ENCODE measurements at regions not wholly inside any gene's neighbourhood (a gene's known extent, or its start where the extent isn't known, plus 50 kb on each side); places are given as distances from the start of the nearest gene placed in this dataset.

GRCh38 chr5:10133830-10134229, 115.9 kb downstream of the ATPSCKMT start:
- Histone ChIP-seq H3K9ac (no peak overlapping the region), H3K27me3 (no peaks in the 10 kb centered on the region), H3K4me2 (no peak overlapping the region), H3K36me3 (no peaks in the 10 kb centered on the region), H4K20me1 (no peaks in the 10 kb centered on the region), H3K27ac (no peak overlapping the region), H3K4me3 (no peak overlapping the region), H3K9me3 (no peaks in the 10 kb centered on the region), H3K4me1 (no peaks in the 10 kb centered on the region)
- no peak for TF ChIP-seq Cebpa-rat (IDR thresholded peaks at IDR 0.05)

GRCh38 chr5:10130881-10131280, 118.8 kb downstream of the ATPSCKMT start:
- TF ChIP-seq Cebpa-rat (IDR thresholded peaks at IDR 0.05): no peak
- Histone ChIP-seq H3K36me3 (no peaks in the 10 kb centered on the region), H3K4me3 (no peak overlapping the region), H3K27ac (no peak overlapping the region), H3K9ac (no peak overlapping the region), H3K9me3 (no peaks in the 10 kb centered on the region), H4K20me1 (no peaks in the 10 kb centered on the region), H3K4me2 (no peak overlapping the region), H3K27me3 (no peaks in the 10 kb centered on the region), H3K4me1 (no peaks in the 10 kb centered on the region)

DNA sequence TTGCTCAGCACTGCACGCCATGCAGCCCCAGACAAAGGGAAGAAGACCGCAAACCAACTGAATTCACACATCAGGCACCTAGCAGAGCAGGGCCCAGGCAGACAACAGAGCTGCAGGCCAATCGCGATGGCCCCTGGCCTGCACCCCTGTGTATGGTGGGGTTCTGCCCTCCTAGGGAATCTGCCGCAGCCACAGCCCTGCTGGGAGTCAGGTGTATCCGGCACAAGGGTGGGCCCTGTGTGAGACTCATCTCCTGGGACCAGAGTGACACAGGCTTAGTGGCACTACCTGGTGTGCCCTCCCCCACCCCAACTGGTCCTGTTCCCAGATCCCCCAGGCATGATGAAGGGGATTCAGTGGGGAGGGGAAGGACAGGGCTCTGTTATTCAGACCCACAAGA, 122.8 kb downstream of the ATPSCKMT start:
- H3K36me3 ChIP-seq: no peaks in the 10 kb centered on the region
- H3K4me1 ChIP-seq: no peaks in the 10 kb centered on the region
- H3K9me3 ChIP-seq: no peaks in the 10 kb centered on the region
- no peak for TF ChIP-seq Cebpa-rat (IDR thresholded peaks at IDR 0.05)
- no peaks in the 10 kb centered on the region for H4K20me1 ChIP-seq
- H3K4me3 ChIP-seq: no peak overlapping the region
- no peak overlapping the region for H3K9ac ChIP-seq
- H3K4me2 ChIP-seq: no peak overlapping the region
- no peaks in the 10 kb centered on the region for H3K27me3 ChIP-seq
- H3K27ac ChIP-seq: no peak overlapping the region

DNA sequence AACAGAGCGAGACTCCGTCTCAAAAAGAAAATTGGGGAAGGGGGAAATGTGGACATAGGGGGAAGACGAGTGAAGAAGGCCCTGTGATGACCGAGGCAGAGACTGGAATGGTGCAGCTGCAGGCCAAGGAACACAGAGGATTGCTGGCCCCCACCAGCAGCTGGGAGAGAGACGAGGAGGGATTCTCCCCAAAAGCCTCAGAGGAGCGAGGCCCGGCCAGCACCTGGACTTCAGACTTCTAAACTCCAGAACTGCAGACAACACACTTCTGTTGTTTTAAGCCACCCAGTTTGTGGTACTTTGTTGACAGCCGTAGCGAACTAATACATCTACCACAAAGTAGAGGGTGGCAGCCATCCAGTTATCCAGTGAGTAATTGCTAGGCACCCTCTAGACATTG, 124.6 kb downstream of the ATPSCKMT start:
- H4K20me1 ChIP-seq: no peaks in the 10 kb centered on the region
- no peaks in the 10 kb centered on the region for H3K9me3 ChIP-seq
- no peaks in the 10 kb centered on the region for H3K27me3 ChIP-seq
- TF ChIP-seq Cebpa-rat (IDR thresholded peaks at IDR 0.05): no peak
- H3K4me2 ChIP-seq: no peak overlapping the region
- no peak overlapping the region for H3K27ac ChIP-seq
- H3K9ac ChIP-seq: no peak overlapping the region
- H3K36me3 ChIP-seq: no peaks in the 10 kb centered on the region
- H3K4me3 ChIP-seq: no peak overlapping the region
- H3K4me1 ChIP-seq: no peaks in the 10 kb centered on the region

DNA sequence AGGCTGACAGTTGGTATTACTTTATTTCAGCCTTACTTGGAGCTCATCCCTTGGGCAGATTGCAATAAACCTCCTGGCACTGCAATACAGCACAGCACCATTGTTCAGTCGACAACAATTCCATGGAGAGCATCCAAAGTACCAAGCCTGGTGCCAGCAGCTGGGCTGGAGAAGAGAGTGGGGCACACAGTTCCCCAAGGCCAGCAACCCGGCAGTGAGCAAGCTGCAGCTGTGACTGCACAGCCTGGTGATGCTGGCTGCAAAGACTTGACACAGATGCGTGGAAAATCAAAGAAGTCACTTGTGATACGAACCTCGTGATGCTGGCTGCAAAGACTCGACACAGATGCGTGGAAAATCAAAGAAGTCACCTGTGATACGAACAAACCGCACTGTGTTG, 125.4 kb downstream of the ATPSCKMT start:
- H3K4me3 ChIP-seq: no peak overlapping the region

GRCh38 chr5:10123254-10123989, 126.3 kb downstream of the ATPSCKMT start:
- TF ChIP-seq Cebpa-rat (IDR thresholded peaks at IDR 0.05): no peak
- Histone ChIP-seq H3K36me3 (no peaks in the 10 kb centered on the region), H3K4me1 (no peaks in the 10 kb centered on the region), H3K9me3 (no peaks in the 10 kb centered on the region), H3K4me3 (no peak overlapping the region), H3K4me2 (no peak overlapping the region), H4K20me1 (no peaks in the 10 kb centered on the region), H3K9ac (no peak overlapping the region), H3K27ac (no peak overlapping the region), H3K27me3 (no peaks in the 10 kb centered on the region)

More for the DNA sequence above, 125.4 kb downstream of the ATPSCKMT start:
- H3K27me3 ChIP-seq: no peaks in the 10 kb centered on the region
- H3K9me3 ChIP-seq: no peaks in the 10 kb centered on the region
- no peak for TF ChIP-seq Cebpa-rat (IDR thresholded peaks at IDR 0.05)
- H3K9ac ChIP-seq: no peak overlapping the region
- H3K27ac ChIP-seq: no peak overlapping the region
- H3K4me1 ChIP-seq: no peaks in the 10 kb centered on the region
- no peak overlapping the region for H3K4me2 ChIP-seq
- H4K20me1 ChIP-seq: no peaks in the 10 kb centered on the region
- H3K36me3 ChIP-seq: no peaks in the 10 kb centered on the region

DNA sequence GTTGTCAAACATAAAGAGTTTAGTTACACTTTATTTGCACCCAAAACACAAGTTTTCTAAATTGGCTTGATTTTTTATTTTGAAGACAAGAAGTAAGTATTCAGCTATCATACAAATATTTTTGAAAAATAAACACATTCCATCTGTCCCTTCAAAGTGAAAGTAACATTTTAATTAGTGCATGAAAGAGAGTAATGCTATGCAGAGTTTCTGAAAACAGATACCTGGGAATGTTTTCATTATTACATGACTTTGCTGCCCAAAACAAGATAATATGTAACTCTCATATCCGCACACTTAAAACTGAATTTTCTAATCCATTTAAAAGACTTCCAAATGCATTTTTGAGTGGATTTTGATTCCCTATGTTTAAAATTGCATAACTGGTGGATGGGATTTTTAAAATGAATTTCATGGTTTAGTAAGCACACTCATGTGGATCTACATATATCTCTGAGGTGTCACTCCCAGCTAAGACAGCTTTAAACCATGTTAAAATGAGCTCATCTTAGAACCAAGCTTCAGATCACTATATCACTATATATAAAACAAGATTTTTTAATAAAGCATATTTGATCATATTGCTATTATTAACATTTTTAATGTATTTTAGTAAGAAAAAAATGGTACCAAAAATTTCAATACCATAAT, 127.5 kb downstream of the ATPSCKMT start:
- no peaks in the 10 kb centered on the region for H3K4me1 ChIP-seq
- H3K27me3 ChIP-seq: no peaks in the 10 kb centered on the region
- TF ChIP-seq Cebpa-rat (IDR thresholded peaks at IDR 0.05): no peak
- no peak overlapping the region for H3K4me3 ChIP-seq
- no peak overlapping the region for H3K9ac ChIP-seq
- no peaks in the 10 kb centered on the region for H4K20me1 ChIP-seq
- no peak overlapping the region for H3K4me2 ChIP-seq
- H3K36me3 ChIP-seq: no peaks in the 10 kb centered on the region
- no peaks in the 10 kb centered on the region for H3K9me3 ChIP-seq
- H3K27ac ChIP-seq: no peak overlapping the region

- no peak overlapping the region for H3K4me3 ChIP-seq
- H3K36me3 ChIP-seq: no peaks in the 10 kb centered on the region
- H4K20me1 ChIP-seq: no peaks in the 10 kb centered on the region
- no peak overlapping the region for H3K9ac ChIP-seq
- H3K27ac ChIP-seq: no peak overlapping the region
- H3K27me3 ChIP-seq: no peaks in the 10 kb centered on the region
- H3K4me2 ChIP-seq: no peak overlapping the region
- no peaks in the 10 kb centered on the region for H3K9me3 ChIP-seq
- no peaks in the 10 kb centered on the region for H3K4me1 ChIP-seq
- no peak for TF ChIP-seq Cebpa-rat (IDR thresholded peaks at IDR 0.05)
Measured at GRCh38 chr5:10120934-10121333, 128.8 kb downstream of the ATPSCKMT start.

- no peaks in the 10 kb centered on the region for H3K9me3 ChIP-seq
- H3K27me3 ChIP-seq: no peaks in the 10 kb centered on the region
- TF ChIP-seq Cebpa-rat (IDR thresholded peaks at IDR 0.05): no peak
- no peak overlapping the region for H3K4me2 ChIP-seq
- no peak overlapping the region for H3K9ac ChIP-seq
- no peaks in the 10 kb centered on the region for H4K20me1 ChIP-seq
- no peaks in the 10 kb centered on the region for H3K4me1 ChIP-seq
- H3K36me3 ChIP-seq: no peaks in the 10 kb centered on the region
- H3K4me3 ChIP-seq: no peak overlapping the region
- H3K27ac ChIP-seq: no peak overlapping the region
Measured at GRCh38 chr5:10118150-10118549, 131.5 kb downstream of the ATPSCKMT start.

GRCh38 chr5:10116594-10116993, 133.1 kb downstream of the ATPSCKMT start:
- H3K4me3 ChIP-seq: no peak overlapping the region
- no peaks in the 10 kb centered on the region for H3K9me3 ChIP-seq
- H3K4me2 ChIP-seq: no peak overlapping the region
- TF ChIP-seq Cebpa-rat (IDR thresholded peaks at IDR 0.05): no peak
- no peak overlapping the region for H3K9ac ChIP-seq
- no peaks in the 10 kb centered on the region for H3K4me1 ChIP-seq
- H4K20me1 ChIP-seq: no peaks in the 10 kb centered on the region
- no peaks in the 10 kb centered on the region for H3K36me3 ChIP-seq
- H3K27ac ChIP-seq: no peak overlapping the region
- H3K27me3 ChIP-seq: no peaks in the 10 kb centered on the region
